ENCODE measurements at regions not wholly inside any gene's neighbourhood (a gene's known extent, or its start where the extent isn't known, plus 50 kb on each side); places are given as distances from the start of the nearest gene placed in this dataset.

DNA sequence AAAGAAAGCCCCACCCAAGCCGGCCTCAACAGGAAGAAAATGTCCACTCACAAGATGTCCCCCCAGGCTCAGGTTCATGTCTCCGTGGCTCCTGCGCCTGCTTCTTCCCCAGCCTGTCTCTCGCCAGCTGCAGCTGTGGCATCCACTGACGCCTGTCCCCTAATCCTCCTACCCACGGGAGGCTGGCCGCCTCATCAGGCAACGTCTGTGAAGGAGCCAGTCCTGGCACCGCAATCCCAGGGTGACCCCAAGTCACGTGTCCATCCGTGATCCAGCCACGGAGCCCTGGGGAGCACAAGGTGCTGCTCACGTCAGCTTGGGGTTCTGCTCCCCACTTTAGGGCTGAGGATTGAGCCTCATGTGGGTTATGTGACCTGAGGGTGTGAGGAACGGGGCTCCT lies 640.3 kb downstream of the CDH26 start:
- no peak overlapping the region for H3K27ac Mint-ChIP-seq
- H3K36me3 ChIP-seq (ENCODE audit: control insufficient read depth, insufficient read depth, low read length), result no peaks in the 10 kb centered on the region
- no peaks in the 10 kb centered on the region for H3K4me1 ChIP-seq (ENCODE audit: control insufficient read depth, insufficient read depth, low read length)
- no peaks in the 10 kb centered on the region for H3K4me1 Mint-ChIP-seq
- no peaks in the 10 kb centered on the region for H3K9me3 ChIP-seq (ENCODE audit: control insufficient read depth, low read length)
- peaks cover 2% of the 10 kb centered on the region for H3K27me3 Mint-ChIP-seq (ENCODE audit: insufficient read depth)
- TF ChIP-seq, protein P1, sequence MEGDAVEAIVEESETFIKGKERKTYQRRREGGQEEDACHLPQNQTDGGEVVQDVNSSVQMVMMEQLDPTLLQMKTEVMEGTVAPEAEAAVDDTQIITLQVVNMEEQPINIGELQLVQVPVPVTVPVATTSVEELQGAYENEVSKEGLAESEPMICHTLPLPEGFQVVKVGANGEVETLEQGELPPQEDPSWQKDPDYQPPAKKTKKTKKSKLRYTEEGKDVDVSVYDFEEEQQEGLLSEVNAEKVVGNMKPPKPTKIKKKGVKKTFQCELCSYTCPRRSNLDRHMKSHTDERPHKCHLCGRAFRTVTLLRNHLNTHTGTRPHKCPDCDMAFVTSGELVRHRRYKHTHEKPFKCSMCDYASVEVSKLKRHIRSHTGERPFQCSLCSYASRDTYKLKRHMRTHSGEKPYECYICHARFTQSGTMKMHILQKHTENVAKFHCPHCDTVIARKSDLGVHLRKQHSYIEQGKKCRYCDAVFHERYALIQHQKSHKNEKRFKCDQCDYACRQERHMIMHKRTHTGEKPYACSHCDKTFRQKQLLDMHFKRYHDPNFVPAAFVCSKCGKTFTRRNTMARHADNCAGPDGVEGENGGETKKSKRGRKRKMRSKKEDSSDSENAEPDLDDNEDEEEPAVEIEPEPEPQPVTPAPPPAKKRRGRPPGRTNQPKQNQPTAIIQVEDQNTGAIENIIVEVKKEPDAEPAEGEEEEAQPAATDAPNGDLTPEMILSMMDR (conservative IDR thresholded peaks at IDR 0.05), result no peak
- WGBS, 2 experiments (ENCODE audit: insufficient coverage in 1 of 2, insufficient read length in 1 of 2), result 89 to 95% methylated on average over 3 to 14 of the region's 14 CpGs
- H3K27ac ChIP-seq (ENCODE audit: low read depth, low read length), result no peak overlapping the region
- H3K36me3 Mint-ChIP-seq (ENCODE audit: low read depth), result no peaks in the 10 kb centered on the region
- no peak for DNase-seq
- H3K4me3 ChIP-seq (ENCODE audit: low read length), result no peak overlapping the region
- H3K9ac ChIP-seq (ENCODE audit: extremely low read depth, low read length, poor library complexity, severe bottlenecking), result no peak overlapping the region
- H3K27me3 ChIP-seq (ENCODE audit: control insufficient read depth, insufficient read depth, low read length, poor library complexity, severe bottlenecking), result no peaks in the 10 kb centered on the region
- no peak overlapping the region for H3K4me3 Mint-ChIP-seq
- H3K9me3 Mint-ChIP-seq, result no peaks in the 10 kb centered on the region

DNA sequence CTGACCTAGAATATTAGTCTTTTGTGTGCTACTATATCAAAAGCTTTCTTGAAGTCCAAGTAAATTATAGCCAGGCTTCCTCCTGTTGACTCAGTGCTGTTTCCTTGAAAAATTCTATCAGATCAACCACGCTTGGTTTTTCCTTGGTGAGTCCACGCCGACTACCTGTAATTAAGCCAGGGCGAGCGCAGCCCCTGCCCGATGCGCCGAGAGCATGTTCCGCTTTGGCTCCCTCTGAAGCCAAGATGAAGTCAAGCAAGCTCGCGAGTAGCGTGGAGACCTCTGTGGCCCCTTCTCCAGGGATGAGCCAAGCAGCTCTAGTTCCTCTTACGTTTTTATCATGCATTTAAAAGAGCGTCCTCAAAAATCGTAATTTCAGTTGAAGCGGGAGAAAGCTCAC lies 641.2 kb downstream of the CDH26 start:
- Histone ChIP-seq H3K9ac (ENCODE audit: extremely low read depth, low read length, poor library complexity, severe bottlenecking) (no peak overlapping the region), H3K4me3 (ENCODE audit: low read length) (no peak overlapping the region), H3K27ac (ENCODE audit: low read depth, low read length) (no peak overlapping the region), H3K9me3 (ENCODE audit: control insufficient read depth, low read length) (no peaks in the 10 kb centered on the region), H3K4me1 (ENCODE audit: control insufficient read depth, insufficient read depth, low read length) (no peaks in the 10 kb centered on the region), H3K27me3 (ENCODE audit: control insufficient read depth, insufficient read depth, low read length, poor library complexity, severe bottlenecking) (no peaks in the 10 kb centered on the region), H3K36me3 (ENCODE audit: control insufficient read depth, insufficient read depth, low read length) (no peaks in the 10 kb centered on the region)
- Mint-ChIP-seq H3K27me3 (ENCODE audit: insufficient read depth) (peaks cover 2% of the 10 kb centered on the region), H3K4me1 (no peaks in the 10 kb centered on the region), H3K9me3 (no peaks in the 10 kb centered on the region), H3K36me3 (ENCODE audit: low read depth) (no peaks in the 10 kb centered on the region), H3K27ac (no peak overlapping the region), H3K4me3 (no peak overlapping the region)
- WGBS, 2 experiments (ENCODE audit: insufficient coverage in 1 of 2, insufficient read length in 1 of 2), result 96 to 98% methylated on average over 14 to 16 of the region's 16 CpGs
- no peak for DNase-seq
- TF ChIP-seq, protein P1 (conservative IDR thresholded peaks at IDR 0.05), result no peak

DNA sequence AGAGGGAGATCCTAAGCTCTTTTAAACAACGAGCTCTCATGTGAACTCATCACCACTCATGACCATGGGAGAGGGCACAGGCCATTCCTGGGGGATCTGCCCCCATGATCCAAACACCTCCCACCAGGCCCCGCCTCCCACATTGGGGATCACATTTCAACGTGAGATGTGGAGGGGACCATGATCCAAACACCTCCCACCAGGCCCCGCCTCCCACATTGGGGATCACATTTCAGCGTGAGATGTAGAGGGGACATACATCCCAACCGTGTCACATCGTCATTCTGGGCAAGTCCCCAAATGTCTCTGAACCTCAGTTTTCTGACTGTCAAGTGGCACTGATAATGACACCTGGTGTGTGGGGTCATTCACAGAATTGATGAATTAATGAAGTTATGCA lies 641.8 kb downstream of the CDH26 start:
- no peak for DNase-seq
- 86 to 87% methylated on average over 7 of the region's 7 CpGs for WGBS, 2 experiments (ENCODE audit: insufficient coverage in 1 of 2, insufficient read length in 1 of 2)
- Mint-ChIP-seq H3K27me3 (ENCODE audit: insufficient read depth) (peaks cover 2% of the 10 kb centered on the region), H3K4me1 (no peaks in the 10 kb centered on the region), H3K36me3 (ENCODE audit: low read depth) (no peaks in the 10 kb centered on the region), H3K4me3 (no peak overlapping the region), H3K9me3 (no peaks in the 10 kb centered on the region), H3K27ac (no peak overlapping the region)
- Histone ChIP-seq H3K36me3 (ENCODE audit: control insufficient read depth, insufficient read depth, low read length) (no peaks in the 10 kb centered on the region), H3K4me3 (ENCODE audit: low read length) (no peak overlapping the region), H3K27me3 (ENCODE audit: control insufficient read depth, insufficient read depth, low read length, poor library complexity, severe bottlenecking) (no peaks in the 10 kb centered on the region), H3K4me1 (ENCODE audit: control insufficient read depth, insufficient read depth, low read length) (no peaks in the 10 kb centered on the region), H3K27ac (ENCODE audit: low read depth, low read length) (no peak overlapping the region), H3K9ac (ENCODE audit: extremely low read depth, low read length, poor library complexity, severe bottlenecking) (no peak overlapping the region), H3K9me3 (ENCODE audit: control insufficient read depth, low read length) (no peaks in the 10 kb centered on the region)
- TF ChIP-seq, protein P1 (conservative IDR thresholded peaks at IDR 0.05), result no peak

Data from endodermal cell (in vitro differentiated cells).